NCI-H2171 treated with DMSO at 0.1 percent for 48 hours (cell line): ENCODE measurements at regions not wholly inside any gene's neighbourhood (a gene's known extent, or its start where the extent isn't known, plus 50 kb on each side); places are given as distances from the start of the nearest gene placed in this dataset.

Experiments
- DNase-seq: peaks from one replicate; lab custom pipeline; 2025; lab: John Stamatoyannopoulos, UW

DNA sequence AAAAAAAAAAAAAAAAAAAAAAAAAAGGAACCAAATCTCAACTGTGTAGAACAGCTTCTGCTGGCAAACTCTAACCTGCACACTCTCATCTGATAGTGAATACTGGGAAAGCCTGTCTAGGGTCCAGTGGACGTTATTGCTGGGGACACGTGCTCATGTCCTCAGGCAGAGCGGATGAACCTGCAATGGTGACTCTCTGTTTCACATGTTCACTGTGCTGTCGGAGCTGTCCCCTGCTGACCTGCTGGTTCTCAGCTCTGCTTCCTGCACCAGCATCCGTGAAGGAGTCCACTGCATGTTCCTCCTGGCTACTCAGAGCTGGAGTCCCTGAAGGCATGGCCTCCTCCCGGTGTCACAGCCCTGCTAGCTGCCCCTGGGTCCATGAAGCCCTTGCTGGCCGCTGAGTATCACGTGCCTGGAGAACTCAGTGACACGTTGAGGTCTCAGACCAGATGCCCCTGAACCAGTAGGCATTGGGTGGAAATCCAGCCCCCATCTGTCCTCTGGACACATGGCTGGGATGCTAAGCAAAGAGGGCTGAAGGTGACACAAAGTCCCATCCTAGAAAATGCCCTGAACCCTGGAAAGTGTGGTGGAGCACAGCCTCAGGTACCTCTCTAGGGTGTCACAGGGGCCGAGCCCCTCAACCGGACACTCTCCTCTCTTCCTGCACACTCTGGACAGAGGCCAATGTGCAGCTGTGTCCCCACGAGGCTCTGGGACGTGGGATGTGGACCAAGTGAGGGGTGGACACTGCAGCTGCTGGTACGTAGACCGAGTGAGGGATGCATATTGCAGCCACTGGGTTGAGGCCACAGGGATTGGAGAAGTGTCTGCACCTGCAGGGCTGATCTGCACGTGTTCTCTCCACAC is 54.9 kb upstream of the FRMD1 start:
- DNase-seq, result no peak

DNA sequence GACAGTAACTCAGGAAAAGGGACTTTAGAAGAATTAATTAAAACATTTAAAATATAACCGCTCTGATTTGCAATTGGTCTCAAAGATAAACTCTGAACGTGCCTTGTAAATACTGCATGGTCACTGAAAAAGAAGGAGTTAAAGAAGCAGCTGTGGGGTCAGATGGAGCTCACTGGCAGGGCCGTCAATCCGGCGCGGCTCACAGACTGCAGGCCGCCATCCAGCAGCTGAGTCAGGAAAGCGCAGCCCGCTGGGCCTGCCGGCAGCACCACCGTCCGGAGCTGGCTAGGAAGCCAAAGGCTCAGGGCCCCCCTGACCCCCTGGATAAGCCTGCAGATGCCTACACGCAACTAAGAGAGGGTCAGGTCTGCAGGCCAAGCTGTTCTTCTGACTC is 54.2 kb upstream of the FRMD1 start:
- no peak for DNase-seq

DNA sequence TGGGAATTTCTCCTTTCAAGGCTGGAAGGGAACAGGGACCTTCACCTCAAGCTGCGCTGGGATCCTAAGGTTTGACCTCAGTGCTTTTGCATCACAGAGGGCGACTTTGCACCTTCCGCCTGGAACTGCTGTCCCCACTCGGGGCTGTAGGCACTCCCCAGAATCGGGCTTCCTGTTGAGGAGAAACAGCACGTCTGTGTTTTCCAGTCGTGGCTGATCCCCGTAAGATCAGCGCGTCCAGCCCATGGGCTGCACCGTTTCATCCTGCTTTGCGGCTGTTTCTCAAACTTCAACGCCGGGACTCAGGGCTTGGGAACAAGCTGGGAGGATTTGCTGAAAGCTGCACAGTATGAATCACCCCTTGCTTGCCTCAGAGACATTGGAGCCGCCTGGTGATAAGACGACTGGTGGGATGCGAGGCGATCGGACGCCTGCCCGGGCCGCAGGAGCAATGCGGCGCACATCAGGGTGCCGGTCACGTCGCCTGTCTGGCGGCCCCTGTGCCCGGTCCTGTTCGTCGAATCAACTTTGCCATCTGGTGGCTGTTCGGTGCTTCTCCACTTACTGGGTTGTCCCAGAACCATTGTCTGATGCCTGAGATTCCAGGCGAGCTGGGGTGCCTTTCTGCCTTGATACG is 53.6 kb upstream of the FRMD1 start:
- no peak for DNase-seq

DNA sequence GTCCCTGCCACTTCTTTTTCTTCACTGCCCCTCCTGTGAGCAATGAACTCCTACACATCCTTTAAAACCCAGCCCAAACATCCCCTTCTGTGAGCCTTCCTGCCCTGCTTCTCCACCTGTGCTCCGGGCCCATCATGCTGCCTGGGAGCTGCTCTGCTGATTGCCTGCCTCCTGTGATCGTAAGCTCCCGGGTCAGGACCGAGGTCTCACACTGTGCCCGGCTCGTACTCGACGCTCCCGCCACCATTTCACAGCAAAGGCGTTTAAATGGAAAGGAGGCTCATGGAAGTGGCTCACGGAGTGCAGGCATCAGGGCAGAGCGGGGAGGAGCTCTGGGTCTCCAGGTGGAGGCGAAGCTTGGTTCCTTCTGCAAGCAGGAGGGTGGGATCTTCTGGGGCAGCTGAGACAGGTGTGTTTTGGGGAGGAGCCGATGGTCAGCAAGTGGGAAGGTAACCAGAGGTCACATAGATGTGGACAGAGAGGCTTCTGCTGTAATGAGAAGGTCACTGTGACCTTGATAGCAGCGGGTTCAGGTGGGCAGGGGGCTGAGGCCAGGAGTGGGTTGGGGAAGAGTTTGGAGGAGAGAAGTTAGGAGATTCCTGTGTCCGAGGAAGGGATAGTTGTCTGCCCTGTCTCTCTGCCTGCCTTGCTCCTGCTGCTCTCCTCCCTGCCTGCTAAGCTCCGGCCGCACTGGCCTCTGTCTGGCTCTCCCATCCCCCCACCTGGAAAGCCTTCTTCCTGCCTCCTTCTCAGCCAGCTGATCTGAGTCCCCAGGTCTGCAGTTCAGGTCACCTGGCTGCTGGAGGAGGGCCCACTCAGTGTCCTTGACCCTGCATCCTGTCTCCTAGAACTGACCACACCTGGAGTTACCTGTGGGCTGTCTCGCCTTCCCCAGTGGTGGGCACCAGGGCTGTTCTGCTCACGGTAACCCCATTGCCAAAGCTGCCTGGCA is 52.7 kb upstream of the FRMD1 start:
- DNase-seq, result no peak

DNA sequence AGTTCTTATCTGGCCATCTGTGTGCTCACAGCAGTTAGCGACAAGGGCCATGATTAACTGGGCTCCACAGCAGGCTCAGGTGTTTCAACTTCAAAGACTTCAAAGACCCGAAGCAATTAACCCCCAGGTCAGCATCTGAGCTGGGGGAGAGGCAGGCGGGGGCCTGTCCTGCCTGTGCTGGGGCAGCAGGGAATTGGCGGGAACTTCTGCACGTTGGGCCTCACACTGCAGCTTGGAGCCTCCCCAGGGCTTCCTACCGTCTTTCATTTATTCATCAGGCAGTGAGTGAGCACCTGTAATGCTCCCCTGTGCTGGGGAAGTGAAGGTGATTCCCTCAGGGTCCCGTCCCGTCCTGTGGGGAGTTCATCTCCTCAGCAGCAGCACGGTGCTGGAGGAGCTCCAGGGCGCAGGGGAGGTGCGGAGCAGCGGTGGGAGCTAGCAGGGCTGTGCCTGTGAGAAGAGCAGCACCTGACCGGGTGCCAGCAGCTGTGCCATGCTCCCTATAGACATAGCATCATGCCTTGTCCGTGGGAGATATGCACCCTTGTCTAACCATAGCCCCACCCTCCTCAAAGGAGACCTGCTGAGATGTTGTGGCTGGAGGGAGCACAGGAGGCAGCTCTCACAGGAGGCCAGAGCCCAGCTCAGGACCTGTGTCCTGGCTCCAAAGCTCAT is 51.8 kb upstream of the FRMD1 start:
- DNase-seq, result no peak

DNA sequence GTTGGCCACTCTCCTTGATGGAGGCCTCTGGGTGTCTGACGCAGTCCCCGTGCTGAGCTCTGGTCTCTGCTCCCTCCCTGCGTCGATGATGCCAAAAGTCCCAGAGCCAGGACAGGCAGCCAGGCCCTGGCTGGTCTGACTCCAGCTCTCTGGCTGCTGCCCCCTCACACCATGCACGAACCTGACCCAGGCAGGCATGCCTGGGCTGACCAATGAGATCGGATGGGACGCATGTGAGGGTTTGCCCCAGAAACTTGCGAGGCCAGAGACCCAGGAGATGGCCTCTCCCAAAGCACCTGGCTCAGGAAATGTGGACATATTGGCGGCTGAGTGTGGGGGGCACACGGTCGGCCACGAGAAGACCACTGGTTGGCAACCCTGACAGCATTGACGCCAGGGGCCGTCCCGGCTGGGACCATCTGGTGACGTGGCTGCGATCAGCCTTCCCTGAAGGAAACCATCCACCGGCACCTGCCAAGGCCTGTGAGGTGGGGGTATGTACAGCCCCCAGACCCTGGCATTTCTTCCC is 51.2 kb upstream of the FRMD1 start:
- no peak for DNase-seq

DNA sequence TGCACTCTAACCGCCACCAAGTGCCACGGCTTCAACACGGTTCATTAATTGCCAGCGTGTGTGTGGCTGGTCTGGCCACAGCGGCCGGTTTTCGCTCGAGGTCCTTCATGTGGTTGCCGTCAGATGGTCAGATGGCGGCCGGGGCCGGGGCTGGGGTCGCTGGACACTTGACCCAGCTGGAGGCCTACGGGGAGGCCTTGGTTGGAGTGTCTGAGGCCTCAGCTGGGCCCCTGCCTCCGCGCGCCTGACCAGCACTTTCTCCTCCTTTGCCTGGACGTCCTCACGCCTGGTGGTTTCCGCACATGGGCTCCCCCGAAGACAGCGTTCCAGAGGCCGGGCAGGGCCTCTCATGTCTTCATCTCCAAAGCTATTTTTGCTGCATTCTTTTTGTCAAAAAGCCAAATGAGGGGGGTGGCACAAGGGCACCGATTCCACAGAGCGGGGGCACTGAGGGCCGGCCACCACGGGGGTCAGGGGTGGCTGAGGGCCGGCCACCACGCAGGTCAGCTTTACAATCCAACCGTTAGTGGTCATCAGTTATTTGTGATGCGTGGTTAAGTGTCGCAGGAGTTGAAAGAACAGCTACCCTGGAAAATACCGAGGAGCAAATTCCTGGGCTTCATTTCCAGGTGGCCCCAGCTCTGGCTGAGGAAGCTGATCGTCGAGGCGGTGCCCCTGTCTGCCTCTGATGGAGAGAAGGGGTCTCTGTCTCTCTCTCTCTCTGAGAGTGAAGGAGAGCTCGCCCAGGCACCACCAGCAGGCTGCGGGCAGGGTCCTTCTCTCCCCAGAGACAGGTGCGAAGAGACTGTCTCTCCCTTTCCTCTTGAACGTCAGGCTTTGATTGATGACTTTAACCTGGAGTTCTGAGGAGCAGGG is 50.5 kb upstream of the FRMD1 start:
- DNase-seq, result no peak

DNA sequence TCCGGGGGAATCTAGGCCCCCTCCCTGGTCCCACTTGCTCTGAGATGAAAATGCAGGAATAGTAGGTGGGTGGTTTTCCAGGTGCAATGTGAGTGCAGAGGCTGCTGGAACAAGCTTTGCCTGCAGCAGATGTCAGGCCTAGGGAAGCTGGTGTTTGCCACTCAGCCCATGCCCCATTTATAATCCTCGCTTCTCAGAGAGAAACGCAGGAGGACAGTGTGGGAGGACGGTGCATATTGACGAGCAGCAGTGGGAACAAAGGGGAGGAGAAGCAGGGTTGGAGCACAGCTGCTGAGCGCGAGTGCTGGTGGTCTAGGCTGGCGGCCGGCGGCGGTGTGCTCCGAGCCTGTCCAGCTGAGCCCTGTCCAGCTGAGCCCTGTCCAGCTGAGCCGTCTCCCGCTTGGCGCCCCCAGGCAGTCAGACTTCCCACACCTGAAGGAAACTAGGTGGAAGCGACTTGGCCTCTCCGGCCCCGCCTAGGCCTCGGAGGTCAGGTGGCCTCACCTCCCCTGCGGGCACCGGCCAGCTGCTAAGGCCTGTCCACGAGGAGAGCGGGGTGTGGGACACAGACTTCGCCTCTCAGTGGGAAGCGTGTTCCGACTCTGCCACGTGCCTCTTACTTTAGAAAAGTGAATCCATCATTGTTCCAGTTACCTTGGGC is 49.7 kb upstream of the FRMD1 start:
- DNase-seq, result no peak
